Endothelial cell (in vitro differentiated cells): ENCODE measurements at regions not wholly inside any gene's neighbourhood (a gene's known extent, or its start where the extent isn't known, plus 50 kb on each side); places are given as distances from the start of the nearest gene placed in this dataset.

Experiments used
- DNase-seq: peaks from one replicate; pipeline ENCODE4 v3.0.0; 2021; ENCODE audit warnings: low spot score
- H3K27ac Mint-ChIP-seq: one replicate; pipeline ENCODE4 v1.8.0; 2021; ENCODE audit warnings: mixed read lengths, inconsistent platforms; ENCODE audit not compliant: unreplicated experiment
- H3K27me3 Mint-ChIP-seq: one replicate; pipeline ENCODE4 v1.8.0; 2021; ENCODE audit warnings: mild to moderate bottlenecking, moderate library complexity, mixed read lengths, inconsistent platforms; ENCODE audit not compliant: unreplicated experiment
- H3K36me3 Mint-ChIP-seq: one replicate; pipeline ENCODE4 v1.8.0; 2021; ENCODE audit warnings: mild to moderate bottlenecking, low read depth, mixed read lengths, inconsistent platforms; ENCODE audit not compliant: unreplicated experiment
- H3K4me1 Mint-ChIP-seq: one replicate; pipeline ENCODE4 v1.8.0; 2021; ENCODE audit warnings: mild to moderate bottlenecking, mixed read lengths, inconsistent platforms; ENCODE audit not compliant: unreplicated experiment
- H3K4me3 Mint-ChIP-seq: one replicate; pipeline ENCODE4 v1.8.0; 2021; ENCODE audit warnings: mild to moderate bottlenecking, mixed read lengths, inconsistent platforms; ENCODE audit not compliant: unreplicated experiment
- H3K9me3 Mint-ChIP-seq: one replicate; pipeline ENCODE4 v1.8.0; 2021; ENCODE audit warnings: mixed read lengths, inconsistent platforms; ENCODE audit not compliant: unreplicated experiment
- TF ChIP-seq, protein P1 (sequence below): fragments of 200-600 bp; sonication (generic); IDR thresholded peaks from one replicate; pipeline ENCODE4 v1.5.0; 2021; ENCODE audit warnings: antibody characterized with exemption; ENCODE audit not compliant: unreplicated experiment

DNA sequence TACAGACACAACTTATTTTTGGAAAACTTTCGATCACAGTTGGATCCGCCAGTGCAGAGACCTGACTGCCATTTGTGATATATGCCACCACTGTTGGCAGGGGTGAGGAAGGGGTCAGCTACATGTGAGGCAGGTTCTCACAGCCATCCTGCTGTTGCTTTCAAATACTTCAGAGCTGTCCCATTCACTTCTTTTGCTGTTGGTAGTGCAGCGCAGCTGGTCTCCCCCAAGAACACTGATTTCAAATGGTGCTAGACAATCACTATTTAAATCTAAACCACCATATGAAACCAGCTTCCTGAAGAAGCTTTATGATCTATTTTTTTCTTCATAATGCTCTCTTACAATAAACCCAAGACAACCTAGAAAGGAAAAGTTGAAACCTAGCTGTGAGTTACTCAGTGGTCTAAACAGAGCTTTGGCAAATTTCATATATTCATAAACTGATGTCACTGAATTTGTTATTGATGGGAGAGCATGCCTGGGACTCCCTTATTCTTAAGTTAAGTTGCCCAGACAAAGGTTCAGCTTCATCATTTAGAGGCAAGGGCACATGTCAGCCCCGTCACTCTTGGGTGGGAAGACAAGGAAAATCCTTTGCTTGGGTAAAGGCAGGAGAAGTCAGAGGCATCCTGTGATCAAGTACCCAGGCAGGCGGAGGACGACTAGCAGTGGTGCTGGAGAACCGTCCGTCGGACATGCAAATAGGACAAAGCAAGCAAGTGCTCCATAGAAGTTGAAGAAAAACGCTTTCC lies 143.4 kb upstream of the KLF14 start:
- Mint-ChIP-seq H3K4me3 (no peak overlapping the region), H3K9me3 (no peaks in the 10 kb centered on the region), H3K36me3 (no peaks in the 10 kb centered on the region), H3K27ac (no peak overlapping the region), H3K4me1 (no peaks in the 10 kb centered on the region), H3K27me3 (peaks cover 2% of the 10 kb centered on the region)
- DNase-seq, result no peak
- TF ChIP-seq, protein P1, sequence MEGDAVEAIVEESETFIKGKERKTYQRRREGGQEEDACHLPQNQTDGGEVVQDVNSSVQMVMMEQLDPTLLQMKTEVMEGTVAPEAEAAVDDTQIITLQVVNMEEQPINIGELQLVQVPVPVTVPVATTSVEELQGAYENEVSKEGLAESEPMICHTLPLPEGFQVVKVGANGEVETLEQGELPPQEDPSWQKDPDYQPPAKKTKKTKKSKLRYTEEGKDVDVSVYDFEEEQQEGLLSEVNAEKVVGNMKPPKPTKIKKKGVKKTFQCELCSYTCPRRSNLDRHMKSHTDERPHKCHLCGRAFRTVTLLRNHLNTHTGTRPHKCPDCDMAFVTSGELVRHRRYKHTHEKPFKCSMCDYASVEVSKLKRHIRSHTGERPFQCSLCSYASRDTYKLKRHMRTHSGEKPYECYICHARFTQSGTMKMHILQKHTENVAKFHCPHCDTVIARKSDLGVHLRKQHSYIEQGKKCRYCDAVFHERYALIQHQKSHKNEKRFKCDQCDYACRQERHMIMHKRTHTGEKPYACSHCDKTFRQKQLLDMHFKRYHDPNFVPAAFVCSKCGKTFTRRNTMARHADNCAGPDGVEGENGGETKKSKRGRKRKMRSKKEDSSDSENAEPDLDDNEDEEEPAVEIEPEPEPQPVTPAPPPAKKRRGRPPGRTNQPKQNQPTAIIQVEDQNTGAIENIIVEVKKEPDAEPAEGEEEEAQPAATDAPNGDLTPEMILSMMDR, result no peak

- Mint-ChIP-seq H3K4me3 (no peak overlapping the region), H3K27me3 (peaks cover 2% of the 10 kb centered on the region), H3K36me3 (no peaks in the 10 kb centered on the region), H3K4me1 (no peaks in the 10 kb centered on the region), H3K9me3 (no peaks in the 10 kb centered on the region), H3K27ac (no peak overlapping the region)
- TF ChIP-seq, protein P1, result no peak
- DNase-seq, result no peak
Observed at GRCh38 chr7:130877991-130878305, 143.9 kb upstream of the KLF14 start.

- DNase-seq, result no peak
- no peaks in the 10 kb centered on the region for H3K36me3 Mint-ChIP-seq
- H3K27me3 Mint-ChIP-seq, result peaks cover 2% of the 10 kb centered on the region
- H3K4me1 Mint-ChIP-seq, result no peaks in the 10 kb centered on the region
- H3K9me3 Mint-ChIP-seq, result no peaks in the 10 kb centered on the region
- TF ChIP-seq, protein P1, result no peak
- H3K27ac Mint-ChIP-seq, result no peak overlapping the region
- H3K4me3 Mint-ChIP-seq, result no peak overlapping the region
Observed at GRCh38 chr7:130878785-130879184, 144.8 kb upstream of the KLF14 start.

GRCh38 chr7:130879191-130879590 lies 145.2 kb upstream of the KLF14 start:
- Mint-ChIP-seq H3K4me3 (no peak overlapping the region), H3K4me1 (no peaks in the 10 kb centered on the region)
- no peak for DNase-seq

GRCh38 chr7:130880668-130881067 lies 146.7 kb upstream of the KLF14 start:
- no peak overlapping the region for H3K4me3 Mint-ChIP-seq
- TF ChIP-seq, protein P1, result no peak
- peaks cover 2% of the 10 kb centered on the region for H3K27me3 Mint-ChIP-seq
- H3K36me3 Mint-ChIP-seq, result no peaks in the 10 kb centered on the region
- no peak overlapping the region for H3K27ac Mint-ChIP-seq
- H3K9me3 Mint-ChIP-seq, result no peaks in the 10 kb centered on the region
- DNase-seq, result no peak
- no peaks in the 10 kb centered on the region for H3K4me1 Mint-ChIP-seq

More at GRCh38 chr7:130879191-130879590, 145.2 kb upstream of the KLF14 start:
- Mint-ChIP-seq H3K36me3 (no peaks in the 10 kb centered on the region), H3K27me3 (peaks cover 2% of the 10 kb centered on the region), H3K27ac (no peak overlapping the region), H3K9me3 (no peaks in the 10 kb centered on the region)
- TF ChIP-seq, protein P1, result no peak
